ENCODE measurements at regions not wholly inside any gene's neighbourhood (a gene's known extent, or its start where the extent isn't known, plus 50 kb on each side); places are given as distances from the start of the nearest gene placed in this dataset.

DNA sequence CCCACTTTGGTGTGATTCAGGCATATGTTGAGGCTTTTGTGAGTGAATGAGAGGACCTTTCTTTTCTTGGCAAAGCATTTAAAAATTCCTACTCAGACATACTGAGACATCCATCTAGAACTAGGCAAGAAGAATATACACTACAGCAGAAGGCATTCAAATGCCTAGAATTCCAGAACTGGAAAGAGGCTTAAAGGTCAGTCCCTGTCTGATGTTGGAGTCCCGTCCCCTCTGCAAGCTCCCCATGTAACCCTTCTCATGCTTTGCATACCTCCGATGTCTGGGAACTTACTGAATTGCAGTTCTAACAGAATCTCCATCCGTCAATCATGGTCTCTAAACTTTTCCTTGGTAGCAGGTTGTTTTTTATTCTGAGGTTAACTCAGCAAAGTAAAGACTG is 152.9 kb downstream of the ATP6V1G3 start:
- TF ChIP-seq, protein P1, sequence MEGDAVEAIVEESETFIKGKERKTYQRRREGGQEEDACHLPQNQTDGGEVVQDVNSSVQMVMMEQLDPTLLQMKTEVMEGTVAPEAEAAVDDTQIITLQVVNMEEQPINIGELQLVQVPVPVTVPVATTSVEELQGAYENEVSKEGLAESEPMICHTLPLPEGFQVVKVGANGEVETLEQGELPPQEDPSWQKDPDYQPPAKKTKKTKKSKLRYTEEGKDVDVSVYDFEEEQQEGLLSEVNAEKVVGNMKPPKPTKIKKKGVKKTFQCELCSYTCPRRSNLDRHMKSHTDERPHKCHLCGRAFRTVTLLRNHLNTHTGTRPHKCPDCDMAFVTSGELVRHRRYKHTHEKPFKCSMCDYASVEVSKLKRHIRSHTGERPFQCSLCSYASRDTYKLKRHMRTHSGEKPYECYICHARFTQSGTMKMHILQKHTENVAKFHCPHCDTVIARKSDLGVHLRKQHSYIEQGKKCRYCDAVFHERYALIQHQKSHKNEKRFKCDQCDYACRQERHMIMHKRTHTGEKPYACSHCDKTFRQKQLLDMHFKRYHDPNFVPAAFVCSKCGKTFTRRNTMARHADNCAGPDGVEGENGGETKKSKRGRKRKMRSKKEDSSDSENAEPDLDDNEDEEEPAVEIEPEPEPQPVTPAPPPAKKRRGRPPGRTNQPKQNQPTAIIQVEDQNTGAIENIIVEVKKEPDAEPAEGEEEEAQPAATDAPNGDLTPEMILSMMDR (conservative IDR thresholded peaks at IDR 0.05; ENCODE audit: low read length) = no peak
- TF ChIP-seq EZH2phosphoT487 (IDR thresholded peaks at IDR 0.05; ENCODE audit: borderline replicate concordance, low read depth, low read length) = no peak

Data from OCI-LY7 (cell line).